OCI-LY3 (cell line): ENCODE measurements at regions not wholly inside any gene's neighbourhood (a gene's known extent, or its start where the extent isn't known, plus 50 kb on each side); places are given as distances from the start of the nearest gene placed in this dataset.

Experiments
- H2AFZ ChIP-seq: fragments of 200-600, 300-600 bp; shearing (Covaris generic); 2 replicates; pipeline ENCODE4 v1.6.0; 2014; ENCODE audit warnings: antibody characterized with exemption, low read depth, low read length
- H3K27ac ChIP-seq: fragments of 200-600, 300-600 bp; sonication (generic); 2 replicates; pipeline ENCODE4 v1.5.1; 2014; ENCODE audit warnings: mild to moderate bottlenecking, low read length, moderate library complexity, mixed read lengths
- H3K27me3 ChIP-seq: fragments of 200-600, 300-600 bp; sonication (generic); 2 replicates; pipeline ENCODE4 v1.6.1; 2014; ENCODE audit warnings: low read depth, low read length, mixed read lengths
- H3K36me3 ChIP-seq: fragments of 200-600, 300-600 bp; sonication (generic); replicated peaks from 2 replicates; pipeline ENCODE3; 2014; ENCODE audit warnings: low read depth, low read length, mixed read lengths
- H3K4me1 ChIP-seq: fragments of 300-600, 200-600 bp; sonication (generic); 2 replicates; pipeline ENCODE4 v1.6.1; 2014; ENCODE audit warnings: low read length, mixed read lengths
- H3K4me2 ChIP-seq: fragments of 200-600, 300-600 bp; sonication (generic); 2 replicates; pipeline ENCODE4 v1.6.1; 2014; ENCODE audit warnings: low read length, mixed read lengths
- H3K4me3 ChIP-seq: fragments of 300-600, 200-600 bp; sonication (generic); 2 replicates; pipeline ENCODE4 v1.5.1; 2014; ENCODE audit warnings: antibody characterized with exemption, mild to moderate bottlenecking, low read length, moderate library complexity
- H3K79me2 ChIP-seq: fragments of 300-600, 200-600 bp; shearing (Covaris generic); 2 replicates; pipeline ENCODE4 v1.6.1; 2014; ENCODE audit warnings: mild to moderate bottlenecking, low read length, mixed read lengths
- H3K9ac ChIP-seq: fragments of 300-600, 200-600 bp; shearing (Covaris generic); 2 replicates; pipeline ENCODE4 v1.6.0; 2014; ENCODE audit warnings: mild to moderate bottlenecking, low read length, moderate library complexity
- H3K9me3 ChIP-seq: fragments of 200-600, 300-600 bp; shearing (Covaris generic); 2 replicates; pipeline ENCODE4 v1.6.1; 2014; ENCODE audit warnings: low read length, mixed read lengths; ENCODE audit not compliant: insufficient read depth
- H4K20me1 ChIP-seq: fragments of 200-600, 300-600 bp; sonication (generic); 2 replicates; pipeline ENCODE4 v1.6.1; 2016; ENCODE audit warnings: low read length, mixed read lengths; ENCODE audit not compliant: insufficient read depth
- EZH2phosphoT487 ChIP-seq: fragments of 200-600 bp; shearing (Covaris generic); IDR thresholded peaks from 2 replicates; pipeline ENCODE4 v1.6.1; 2018; ENCODE audit warnings: antibody characterized with exemption, mixed run types, low read depth
- TF ChIP-seq, protein P1 (sequence below): fragments of 200-600, 300-600 bp; sonication (generic); IDR thresholded peaks from 2 replicates; pipeline ENCODE4 v1.5.1; 2014; ENCODE audit warnings: antibody characterized with exemption, low read length, low read depth

DNA sequence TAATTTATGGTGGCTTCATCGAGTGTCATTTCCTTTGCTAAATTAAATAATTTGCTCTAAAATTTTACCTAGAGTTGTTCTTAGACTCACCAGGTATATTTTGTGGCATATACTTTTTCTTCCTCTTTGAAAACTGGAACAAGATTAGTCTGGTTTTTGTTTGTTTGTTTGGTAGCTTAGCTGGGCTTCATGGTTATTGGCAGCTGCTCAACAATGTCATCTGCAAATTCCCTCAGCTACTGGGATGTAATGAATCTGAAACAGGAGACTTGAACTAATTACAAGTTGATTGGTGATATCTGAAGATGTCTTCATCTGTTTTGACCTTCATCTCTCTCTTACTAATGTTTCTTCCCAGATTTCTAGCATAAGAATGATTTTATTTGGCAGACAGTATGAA, 270.5 kb upstream of the P2RY1 start:
- Histone ChIP-seq H3K4me1 (no peaks in the 10 kb centered on the region), H3K4me3 (no peak overlapping the region), H3K4me2 (no peak overlapping the region), H3K36me3 (no peaks in the 10 kb centered on the region), H4K20me1 (no peaks in the 10 kb centered on the region), H3K9me3 (no peaks in the 10 kb centered on the region), H3K9ac (no peak overlapping the region), H3K79me2 (no peaks in the 10 kb centered on the region), H2AFZ (no peak overlapping the region), H3K27me3 (no peaks in the 10 kb centered on the region), H3K27ac (no peak overlapping the region)
- TF ChIP-seq EZH2phosphoT487 = no peak
- TF ChIP-seq, protein P1, sequence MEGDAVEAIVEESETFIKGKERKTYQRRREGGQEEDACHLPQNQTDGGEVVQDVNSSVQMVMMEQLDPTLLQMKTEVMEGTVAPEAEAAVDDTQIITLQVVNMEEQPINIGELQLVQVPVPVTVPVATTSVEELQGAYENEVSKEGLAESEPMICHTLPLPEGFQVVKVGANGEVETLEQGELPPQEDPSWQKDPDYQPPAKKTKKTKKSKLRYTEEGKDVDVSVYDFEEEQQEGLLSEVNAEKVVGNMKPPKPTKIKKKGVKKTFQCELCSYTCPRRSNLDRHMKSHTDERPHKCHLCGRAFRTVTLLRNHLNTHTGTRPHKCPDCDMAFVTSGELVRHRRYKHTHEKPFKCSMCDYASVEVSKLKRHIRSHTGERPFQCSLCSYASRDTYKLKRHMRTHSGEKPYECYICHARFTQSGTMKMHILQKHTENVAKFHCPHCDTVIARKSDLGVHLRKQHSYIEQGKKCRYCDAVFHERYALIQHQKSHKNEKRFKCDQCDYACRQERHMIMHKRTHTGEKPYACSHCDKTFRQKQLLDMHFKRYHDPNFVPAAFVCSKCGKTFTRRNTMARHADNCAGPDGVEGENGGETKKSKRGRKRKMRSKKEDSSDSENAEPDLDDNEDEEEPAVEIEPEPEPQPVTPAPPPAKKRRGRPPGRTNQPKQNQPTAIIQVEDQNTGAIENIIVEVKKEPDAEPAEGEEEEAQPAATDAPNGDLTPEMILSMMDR = no peak

DNA sequence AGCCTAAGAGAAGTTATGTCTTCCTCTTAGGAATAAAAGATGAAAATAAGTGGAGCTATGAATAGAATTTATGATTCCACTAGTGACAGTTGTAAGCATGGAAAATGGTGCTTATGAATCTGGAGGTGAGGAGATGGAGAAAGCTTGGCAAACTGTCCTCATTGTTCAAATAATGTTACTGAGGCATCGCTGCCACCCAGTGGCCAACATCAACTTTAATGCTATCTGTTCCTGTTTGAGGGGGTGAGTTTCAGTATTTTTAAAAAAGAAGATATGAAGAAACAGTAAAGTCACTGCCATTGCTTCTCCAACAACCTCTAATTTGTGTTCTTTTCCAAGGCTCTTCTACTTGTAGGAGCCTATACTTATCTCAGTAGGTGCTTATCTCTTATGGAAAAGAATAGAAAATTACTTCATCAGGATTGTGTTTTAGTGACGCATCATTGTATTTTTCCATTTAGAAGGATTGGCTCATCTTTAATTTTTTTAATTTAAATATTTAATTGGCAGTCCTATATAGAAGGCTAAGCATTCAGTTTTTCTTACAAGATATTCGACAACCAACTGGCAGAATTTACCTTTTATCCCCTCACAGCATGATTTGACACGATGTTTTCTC, 260.4 kb upstream of the P2RY1 start:
- Histone ChIP-seq H2AFZ (no peak overlapping the region), H4K20me1 (no peaks in the 10 kb centered on the region), H3K4me3 (no peak overlapping the region), H3K36me3 (no peaks in the 10 kb centered on the region), H3K27ac (no peak overlapping the region), H3K9me3 (no peaks in the 10 kb centered on the region), H3K27me3 (no peaks in the 10 kb centered on the region), H3K4me2 (no peak overlapping the region), H3K9ac (no peak overlapping the region), H3K4me1 (0 out of 2 replicates have a peak, but pooled peaks cover 9% of the 10 kb centered on the region), H3K79me2 (no peaks in the 10 kb centered on the region)
- TF ChIP-seq EZH2phosphoT487 = no peak
- TF ChIP-seq, protein P1 = peak; percentile 79

DNA sequence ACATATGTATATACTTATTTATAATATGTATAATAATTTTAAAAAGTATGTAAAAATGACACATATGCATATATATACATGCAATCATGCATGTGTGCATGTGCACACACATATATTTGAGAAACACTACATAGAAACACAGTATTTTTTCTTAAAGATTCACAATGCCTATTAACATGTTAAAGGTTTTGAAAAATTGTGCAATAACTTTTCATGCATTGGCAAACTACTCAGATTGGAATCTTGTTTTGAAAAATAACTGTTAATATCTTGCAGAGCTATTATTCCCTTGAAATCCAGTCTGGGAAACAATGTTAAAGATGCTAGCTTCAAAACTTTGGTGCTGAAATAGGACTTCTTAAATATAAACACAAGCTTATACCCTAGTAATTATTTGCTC, 256.2 kb upstream of the P2RY1 start:
- no peak for TF ChIP-seq EZH2phosphoT487
- TF ChIP-seq, protein P1 = no peak
- no peaks in the 10 kb centered on the region for H3K9me3 ChIP-seq
- H3K4me1 ChIP-seq = 0 out of 2 replicates have a peak, but pooled peaks cover 6% of the 10 kb centered on the region
- no peak overlapping the region for H3K27ac ChIP-seq
- H3K27me3 ChIP-seq = no peaks in the 10 kb centered on the region
- no peak overlapping the region for H3K4me3 ChIP-seq
- no peak overlapping the region for H3K9ac ChIP-seq
- no peak overlapping the region for H2AFZ ChIP-seq
- no peaks in the 10 kb centered on the region for H3K36me3 ChIP-seq
- no peaks in the 10 kb centered on the region for H3K79me2 ChIP-seq
- no peak overlapping the region for H3K4me2 ChIP-seq
- H4K20me1 ChIP-seq = no peaks in the 10 kb centered on the region

GRCh38 chr3:152581951-152582350, 253.0 kb upstream of the P2RY1 start:
- H3K9ac ChIP-seq = no peak overlapping the region
- H3K27me3 ChIP-seq = no peaks in the 10 kb centered on the region
- no peak overlapping the region for H3K4me2 ChIP-seq
- H3K4me3 ChIP-seq = no peak overlapping the region
- no peaks in the 10 kb centered on the region for H3K79me2 ChIP-seq
- H3K4me1 ChIP-seq = no peaks in the 10 kb centered on the region
- H2AFZ ChIP-seq = no peak overlapping the region
- no peaks in the 10 kb centered on the region for H3K36me3 ChIP-seq
- no peak for TF ChIP-seq EZH2phosphoT487
- H3K9me3 ChIP-seq = no peaks in the 10 kb centered on the region
- H3K27ac ChIP-seq = no peak overlapping the region
- no peaks in the 10 kb centered on the region for H4K20me1 ChIP-seq
